ENCODE measurements at regions not wholly inside any gene's neighbourhood (a gene's known extent, or its start where the extent isn't known, plus 50 kb on each side); places are given as distances from the start of the nearest gene placed in this dataset.

- TF ChIP-seq, protein P1, sequence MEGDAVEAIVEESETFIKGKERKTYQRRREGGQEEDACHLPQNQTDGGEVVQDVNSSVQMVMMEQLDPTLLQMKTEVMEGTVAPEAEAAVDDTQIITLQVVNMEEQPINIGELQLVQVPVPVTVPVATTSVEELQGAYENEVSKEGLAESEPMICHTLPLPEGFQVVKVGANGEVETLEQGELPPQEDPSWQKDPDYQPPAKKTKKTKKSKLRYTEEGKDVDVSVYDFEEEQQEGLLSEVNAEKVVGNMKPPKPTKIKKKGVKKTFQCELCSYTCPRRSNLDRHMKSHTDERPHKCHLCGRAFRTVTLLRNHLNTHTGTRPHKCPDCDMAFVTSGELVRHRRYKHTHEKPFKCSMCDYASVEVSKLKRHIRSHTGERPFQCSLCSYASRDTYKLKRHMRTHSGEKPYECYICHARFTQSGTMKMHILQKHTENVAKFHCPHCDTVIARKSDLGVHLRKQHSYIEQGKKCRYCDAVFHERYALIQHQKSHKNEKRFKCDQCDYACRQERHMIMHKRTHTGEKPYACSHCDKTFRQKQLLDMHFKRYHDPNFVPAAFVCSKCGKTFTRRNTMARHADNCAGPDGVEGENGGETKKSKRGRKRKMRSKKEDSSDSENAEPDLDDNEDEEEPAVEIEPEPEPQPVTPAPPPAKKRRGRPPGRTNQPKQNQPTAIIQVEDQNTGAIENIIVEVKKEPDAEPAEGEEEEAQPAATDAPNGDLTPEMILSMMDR (conservative IDR thresholded peaks at IDR 0.05; ENCODE audit: low read depth, low read length): no peak
- no peak for TF ChIP-seq EZH2phosphoT487 (IDR thresholded peaks at IDR 0.05; ENCODE audit: borderline replicate concordance, low read length)
Observed at GRCh38 chr6:147057705-147058342, 146.4 kb upstream of the STXBP5 start.

All from PC-3 (cell line).